Fibroblast of peridontal ligament (primary cell): ENCODE measurements at regions not wholly inside any gene's neighbourhood (a gene's known extent, or its start where the extent isn't known, plus 50 kb on each side); places are given as distances from the start of the nearest gene placed in this dataset.

Experiments used
- DNase-seq: peaks from one replicate; pipeline ENCODE4 v3.0.0-alpha.2; 2010; ENCODE audit errors: extremely low read depth

- DNase-seq: no peak
Observed at GRCh38 chr6:76420094-76420493, 347.6 kb upstream of the IMPG1 start.

DNA sequence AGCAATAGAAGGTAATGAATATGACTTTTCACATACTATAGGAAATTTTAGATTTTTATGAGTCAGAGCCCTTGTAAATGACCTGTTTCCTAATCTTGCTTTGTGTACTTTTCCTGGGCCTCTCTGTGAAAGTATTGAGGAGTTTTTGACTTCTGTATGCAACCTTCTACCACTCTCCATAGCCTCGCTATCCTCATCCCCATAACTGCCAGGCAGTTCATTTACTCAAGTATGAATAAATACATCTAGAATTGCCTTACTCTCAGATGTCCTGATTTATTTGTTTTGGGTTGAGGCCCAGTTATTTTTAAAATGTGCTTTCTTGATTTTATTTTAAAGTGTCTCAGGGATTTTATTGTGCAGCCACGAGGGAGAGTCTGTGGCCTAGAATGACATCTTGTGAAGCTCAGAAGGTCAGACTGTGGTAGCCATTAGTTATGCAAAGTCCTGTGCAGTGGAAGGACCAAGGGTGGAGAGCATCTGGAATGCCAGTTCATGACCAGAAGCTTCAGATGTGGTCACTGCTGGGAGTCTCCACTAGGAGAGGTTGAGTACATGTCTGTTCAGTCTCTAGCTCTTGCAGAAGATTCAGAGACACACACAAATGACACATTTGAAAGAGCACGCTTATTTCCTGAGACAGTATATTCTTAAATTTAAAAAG lies 346.2 kb upstream of the IMPG1 start:
- DNase-seq: no peak

DNA sequence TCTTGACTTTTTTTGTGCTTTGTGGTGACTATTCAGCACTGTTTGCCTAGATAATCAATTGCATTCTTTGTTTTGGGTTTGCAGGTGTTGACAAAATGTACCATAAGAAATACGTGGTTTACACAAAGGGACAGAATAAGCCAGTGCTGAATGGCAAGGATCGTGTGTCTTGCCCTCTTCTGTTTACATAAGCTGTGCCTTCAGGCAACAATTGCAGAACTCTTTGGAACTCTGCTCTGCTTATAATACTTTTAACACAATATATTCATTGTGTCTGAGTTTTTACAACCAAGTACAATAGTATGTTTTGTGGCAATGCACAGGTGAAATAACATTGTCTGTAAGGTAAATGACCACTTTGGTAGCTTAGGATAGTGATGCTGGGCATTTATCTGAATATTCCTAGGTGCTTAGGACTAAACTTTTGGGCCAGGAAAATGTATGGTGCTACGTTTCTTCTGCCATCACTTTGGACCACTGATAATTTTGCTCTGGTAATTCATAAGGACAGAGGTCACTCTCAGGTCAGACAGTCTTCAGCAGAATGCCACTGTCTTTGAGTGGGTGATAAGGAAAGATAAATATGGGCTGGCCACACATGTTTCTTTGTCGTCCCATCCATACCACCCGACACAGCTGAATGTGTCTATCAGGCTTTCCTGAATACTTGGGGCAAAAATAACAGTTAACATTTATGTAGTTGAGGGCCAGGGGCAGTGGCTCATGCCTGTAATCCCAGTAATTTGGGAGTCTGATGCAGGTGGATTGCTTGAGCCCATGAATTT lies 344.6 kb upstream of the IMPG1 start:
- DNase-seq: no peak

DNA sequence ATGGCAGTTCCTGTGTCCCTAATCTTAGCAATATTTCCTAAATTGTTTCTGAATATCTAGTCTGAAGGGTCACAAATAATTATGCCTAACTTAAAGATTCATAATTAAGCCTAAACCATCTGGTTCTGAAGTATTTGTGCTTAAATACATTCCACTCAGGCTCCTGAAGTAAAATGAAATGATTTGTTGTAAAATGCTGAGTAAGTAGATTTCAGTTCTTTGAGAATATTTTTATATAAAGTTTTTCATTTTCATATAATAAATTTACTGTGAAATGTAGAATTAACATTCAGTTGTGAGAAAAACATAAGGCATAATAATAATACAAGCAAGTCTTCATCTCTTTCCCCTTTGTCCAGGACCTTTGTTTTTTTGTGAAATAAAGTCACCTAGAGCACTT lies 330.6 kb upstream of the IMPG1 start:
- no peak for DNase-seq

DNA sequence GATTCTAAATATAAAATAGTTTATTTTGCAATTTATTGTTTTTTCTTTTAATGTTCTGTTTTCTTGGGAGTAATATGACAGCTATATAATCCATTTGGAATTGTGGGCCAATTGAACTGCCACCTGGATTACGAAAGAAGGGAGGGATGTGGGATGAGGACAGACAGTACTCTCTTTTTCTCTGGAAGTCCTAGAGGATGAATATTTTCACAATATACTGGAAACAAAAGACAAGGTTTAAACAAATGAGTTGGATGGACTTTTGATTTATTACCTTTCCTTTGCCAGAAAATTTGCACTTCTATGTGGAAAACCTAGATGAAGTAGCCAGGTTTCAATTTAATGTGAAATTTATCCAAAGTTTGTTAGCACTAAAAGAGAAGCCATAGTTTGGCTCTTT lies 325.5 kb upstream of the IMPG1 start:
- no peak for DNase-seq

DNA sequence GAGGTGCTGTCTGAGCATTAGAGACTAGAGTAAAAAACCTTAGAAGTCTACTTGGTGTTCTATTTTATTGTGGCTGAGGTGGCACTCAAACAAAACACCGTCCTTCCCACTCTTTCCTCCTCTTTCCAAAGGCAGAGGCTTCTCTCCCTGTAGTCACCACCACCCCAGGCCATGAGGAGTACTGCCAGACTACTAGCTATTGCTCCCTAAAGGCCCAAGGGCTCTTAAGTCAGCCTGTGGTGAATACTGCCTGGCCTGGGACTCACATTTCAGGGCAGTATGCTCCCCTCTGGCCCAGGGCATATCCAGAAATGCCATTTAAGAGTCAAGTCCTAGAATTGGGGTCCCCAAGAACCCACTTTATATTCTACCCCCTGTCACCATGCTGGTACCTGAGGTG lies 309.7 kb upstream of the IMPG1 start:
- no peak for DNase-seq

GRCh38 chr6:76381612-76382011 lies 309.1 kb upstream of the IMPG1 start:
- DNase-seq: no peak

DNA sequence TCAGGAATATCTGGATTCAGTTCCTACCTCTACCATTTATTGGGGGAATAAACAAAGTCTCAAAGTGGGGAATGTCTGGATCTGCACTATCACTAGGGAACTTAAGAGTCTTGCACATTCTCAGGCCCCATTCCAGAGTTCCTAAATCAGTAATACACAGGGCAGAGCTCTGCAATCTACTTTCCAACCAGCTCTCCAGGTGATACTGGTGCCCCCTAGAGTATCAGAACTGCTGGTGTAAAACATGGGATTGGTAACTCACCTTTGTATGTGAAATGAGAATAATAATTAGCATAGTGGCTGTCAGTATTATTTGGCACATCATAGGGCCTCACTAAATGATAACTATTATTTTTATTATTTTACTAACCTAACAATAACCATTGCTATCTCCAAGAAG lies 278.8 kb upstream of the IMPG1 start:
- DNase-seq: no peak

GRCh38 chr6:76347539-76347938 lies 275.1 kb upstream of the IMPG1 start:
- no peak for DNase-seq

- DNase-seq: no peak
Observed at GRCh38 chr6:76342611-76343160, 270.2 kb upstream of the IMPG1 start.

DNA sequence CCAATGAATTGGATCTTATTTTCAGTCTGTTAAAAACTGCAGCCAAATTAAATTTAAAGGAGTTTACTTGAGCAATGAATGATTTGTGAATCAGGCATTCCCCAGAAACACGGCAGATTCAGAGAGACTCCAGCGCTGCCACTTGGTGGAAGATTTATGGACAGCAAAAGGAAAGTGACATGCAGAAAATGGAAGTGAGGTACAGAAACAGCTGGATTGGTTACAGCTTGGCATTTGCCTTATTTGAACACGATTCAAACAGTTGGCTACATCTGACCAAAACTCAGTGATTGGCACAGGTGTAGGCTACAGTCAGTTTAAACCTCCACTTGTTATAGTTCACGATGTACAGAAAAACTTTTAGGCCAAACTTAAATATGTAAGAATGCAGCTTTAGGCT lies 257.6 kb upstream of the IMPG1 start:
- no peak for DNase-seq

GRCh38 chr6:76326871-76327270 lies 254.4 kb upstream of the IMPG1 start:
- DNase-seq: no peak
